ENCODE measurements at regions not wholly inside any gene's neighbourhood (a gene's known extent, or its start where the extent isn't known, plus 50 kb on each side); places are given as distances from the start of the nearest gene placed in this dataset.

GRCh38 chr11:25456211-25456610 is 875.7 kb upstream of the ANO3 start:
- TF ChIP-seq CTCF (IDR thresholded peaks at IDR 0.05; ENCODE audit: low read depth, low read length) (no peak), EZH2phosphoT487 (IDR thresholded peaks at IDR 0.05; ENCODE audit: low read depth) (no peak)
